ENCODE measurements at regions not wholly inside any gene's neighbourhood (a gene's known extent, or its start where the extent isn't known, plus 50 kb on each side); places are given as distances from the start of the nearest gene placed in this dataset.

GRCh38 chr1:90795431-90795830 lies 78.3 kb upstream of the BARHL2 start:
- no peak for TF ChIP-seq FOXP2 (optimal IDR thresholded peaks at IDR 0.05; ENCODE audit: control extremely low read depth, extremely low read length, insufficient read depth)
- TF ChIP-seq POLR2AphosphoS5 (IDR thresholded peaks at IDR 0.05; ENCODE audit: borderline replicate concordance, low read depth, low read length), result no peak
